A172 (cell line): ENCODE measurements at regions not wholly inside any gene's neighbourhood (a gene's known extent, or its start where the extent isn't known, plus 50 kb on each side); places are given as distances from the start of the nearest gene placed in this dataset.

Source experiments
- DNase-seq: peaks from one replicate; pipeline ENCODE4 v3.0.0-alpha.2; 2015; ENCODE audit warnings: low spot score

DNA sequence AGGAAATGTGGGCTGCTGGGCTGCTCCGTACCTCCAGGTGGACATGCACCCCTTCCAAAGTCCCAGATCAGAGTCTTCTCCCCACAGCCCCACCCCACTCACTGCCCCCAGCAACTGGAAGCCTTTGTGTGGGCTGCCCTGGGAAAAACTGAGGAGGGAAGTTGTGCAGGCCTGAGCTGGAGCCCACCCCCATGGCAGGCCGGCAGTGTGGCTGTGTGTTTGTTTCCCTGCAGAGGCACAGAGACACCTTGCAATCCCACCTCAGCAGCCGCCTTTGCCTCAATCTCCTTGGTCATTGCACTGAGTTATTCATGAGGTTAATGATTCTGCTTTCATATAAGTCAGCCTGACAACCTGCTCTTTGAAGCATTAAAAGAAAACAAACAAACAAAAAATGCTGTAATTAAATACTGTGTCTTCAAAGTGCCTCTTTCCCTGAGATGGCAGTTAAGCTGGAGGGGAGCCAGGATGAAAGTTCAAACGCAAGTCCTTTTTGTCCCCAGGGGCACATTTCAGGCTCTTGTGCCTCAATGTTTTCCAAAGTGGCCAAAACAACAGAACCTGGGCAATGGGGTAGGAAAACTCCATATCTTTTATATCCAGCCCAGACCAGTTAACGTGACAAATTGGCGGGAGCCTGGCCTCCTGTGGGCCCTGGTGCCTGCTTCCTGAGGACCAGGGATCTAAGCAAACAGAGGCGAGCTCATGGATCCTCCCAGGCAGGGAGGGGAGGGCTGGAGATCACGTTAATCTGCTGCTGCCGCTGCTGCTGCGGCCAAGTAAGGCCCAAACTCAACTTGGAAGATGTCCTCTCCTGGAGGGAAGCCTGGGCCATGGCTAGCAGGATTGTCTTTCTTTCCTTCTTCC lies 51.9 kb upstream of the TSPAN11 start:
- no peak for DNase-seq

DNA sequence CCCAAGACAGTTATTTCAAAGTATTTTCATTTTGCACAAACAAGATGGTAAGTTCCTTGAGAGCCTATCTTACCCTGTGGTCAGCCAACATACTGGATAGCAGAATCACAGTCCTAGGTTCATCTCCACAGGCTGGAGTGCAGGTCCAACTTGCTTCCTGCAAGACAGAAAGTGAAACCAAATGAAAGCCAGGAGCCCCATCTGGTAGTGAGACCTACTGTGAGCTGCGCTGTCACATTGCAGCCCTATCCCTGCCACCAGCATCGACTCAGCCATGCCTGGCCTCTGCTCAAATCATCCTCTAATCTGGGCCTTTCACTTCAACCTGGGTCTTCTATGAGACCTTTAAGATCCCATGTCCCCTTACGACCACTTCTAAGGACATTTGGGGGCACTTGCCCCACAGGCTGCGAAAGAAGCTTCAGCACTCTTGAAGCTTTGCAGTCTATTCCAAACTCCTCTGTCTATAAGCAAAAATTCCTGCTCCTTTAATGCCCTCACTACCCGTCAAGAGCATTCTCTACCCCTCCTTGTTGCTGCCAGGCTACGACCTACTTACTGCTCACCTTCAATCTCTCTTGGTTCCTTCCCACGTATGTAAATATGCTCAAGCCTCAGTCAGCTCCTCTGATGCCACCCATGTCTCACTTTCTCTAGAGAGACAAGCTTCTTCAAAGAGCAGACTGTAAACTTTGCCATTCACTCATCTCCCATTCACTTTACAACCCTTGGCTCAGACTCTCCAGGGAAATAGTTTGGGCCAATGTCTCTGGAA lies 55.9 kb upstream of the TSPAN11 start:
- no peak for DNase-seq

DNA sequence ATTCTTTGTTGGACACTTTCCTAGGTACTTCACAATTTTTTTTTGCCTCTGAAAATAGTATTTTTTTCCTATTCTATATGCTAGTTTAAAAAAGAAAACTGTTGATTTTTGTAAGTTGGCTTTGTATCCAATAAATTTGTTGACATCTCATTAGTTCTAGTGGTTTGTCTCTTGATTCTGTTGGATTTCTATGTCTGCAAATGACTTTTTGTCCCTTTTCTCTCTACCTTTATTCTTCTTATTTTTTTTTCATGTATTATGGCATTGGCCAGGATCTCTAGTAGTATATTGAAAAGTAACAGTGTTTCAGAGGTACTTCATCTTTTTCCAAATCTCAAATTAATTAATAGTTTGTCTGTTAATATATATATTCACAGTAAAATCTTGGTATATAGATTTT lies 59.1 kb upstream of the TSPAN11 start:
- DNase-seq: no peak

DNA sequence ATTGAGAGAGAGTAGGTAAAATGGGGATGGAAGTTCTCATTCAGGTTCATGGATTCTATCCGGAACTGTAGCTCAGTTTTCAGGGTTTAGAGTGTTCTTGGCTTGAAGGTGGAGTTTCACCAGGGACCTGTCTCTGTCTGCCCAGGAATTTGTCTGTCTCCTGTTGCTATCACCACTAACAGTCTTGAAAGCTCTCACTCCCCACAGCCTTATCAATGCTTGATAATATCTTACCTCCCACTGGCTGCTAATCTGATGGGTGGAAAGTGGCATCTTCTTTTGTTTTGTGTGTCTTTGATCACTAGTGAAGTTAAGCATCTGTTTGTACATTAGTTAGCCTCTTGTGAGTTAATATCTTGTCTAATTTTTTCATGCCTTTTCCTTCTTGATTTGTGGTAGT lies 60.3 kb upstream of the TSPAN11 start:
- DNase-seq: no peak

DNA sequence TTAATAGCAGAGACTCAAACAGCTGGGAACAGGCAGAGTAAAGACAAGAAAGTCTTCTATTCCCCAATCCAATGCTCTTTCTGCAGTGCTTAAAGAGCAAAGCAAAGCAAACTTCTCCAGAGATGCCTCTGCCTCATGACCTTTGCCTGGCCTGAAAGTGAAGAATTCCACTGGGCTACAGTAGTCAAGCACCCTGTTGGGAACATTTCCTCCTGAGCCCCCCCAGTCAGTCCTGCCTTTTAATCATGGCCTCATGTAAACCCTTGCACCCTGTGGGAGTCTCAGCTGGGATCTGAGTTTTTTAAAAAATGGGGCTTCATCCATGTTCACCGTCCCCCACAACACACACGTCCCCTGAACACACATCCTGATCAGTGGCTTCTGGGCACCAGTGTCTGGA lies 62.7 kb upstream of the TSPAN11 start:
- no peak for DNase-seq

DNA sequence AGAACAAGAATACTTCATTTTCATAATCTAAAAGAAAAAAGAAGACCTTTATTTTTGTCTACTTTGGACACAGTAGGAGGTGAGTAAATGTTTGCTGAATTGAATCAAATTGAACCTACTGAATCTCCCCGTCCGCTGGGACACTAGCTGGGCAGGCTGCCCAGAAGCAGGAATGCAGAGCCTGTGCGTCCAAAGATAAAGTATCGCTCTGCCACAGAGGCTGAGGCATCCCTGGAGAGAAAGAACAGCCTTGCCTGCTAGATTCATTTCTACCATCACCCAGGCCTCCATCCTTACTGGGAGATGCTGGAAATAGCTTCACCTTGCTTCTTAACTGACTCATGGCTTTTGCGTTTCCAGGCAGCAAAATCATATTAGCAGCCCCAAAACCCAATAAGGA lies 64.1 kb upstream of the TSPAN11 start:
- peak; percentile 46 for DNase-seq

DNA sequence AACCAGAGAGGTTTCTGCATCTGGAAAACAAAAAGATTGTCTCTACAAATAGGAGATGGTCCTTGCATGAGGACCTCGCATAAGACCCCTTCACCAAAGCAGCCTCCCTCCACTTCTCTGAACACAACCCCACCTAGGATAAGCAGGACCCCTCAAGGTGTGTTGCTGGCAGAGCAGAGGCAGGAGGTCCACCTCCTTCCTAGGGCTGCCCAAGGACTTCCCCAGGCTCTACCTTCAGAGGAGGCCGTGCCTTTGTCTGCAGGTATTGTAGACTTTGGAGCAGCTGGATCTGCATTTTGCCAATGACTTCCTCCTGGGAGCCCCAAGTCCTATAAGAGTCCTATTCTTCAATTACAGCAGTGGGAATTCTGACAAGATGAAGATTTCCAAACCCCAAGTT lies 67.3 kb upstream of the TSPAN11 start:
- no peak for DNase-seq

DNA sequence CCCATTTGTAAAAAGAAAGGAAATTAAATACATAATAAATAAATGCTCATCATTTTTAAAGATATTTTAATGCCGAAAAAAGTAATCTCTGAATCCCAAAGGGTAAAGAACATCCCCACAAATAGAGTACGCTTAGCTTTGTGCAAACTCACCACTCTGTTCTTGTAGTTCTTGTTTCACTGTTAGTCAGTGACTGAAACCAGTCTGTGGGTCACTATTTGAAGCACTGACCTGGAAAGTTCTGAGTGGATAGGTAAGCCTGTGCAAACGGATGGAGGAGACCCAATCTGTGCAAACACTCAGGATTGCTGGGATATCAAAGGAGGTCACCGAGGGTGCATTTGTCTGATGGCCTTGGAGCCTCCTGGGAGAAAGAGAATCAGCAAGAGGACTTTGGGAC lies 68.1 kb upstream of the TSPAN11 start:
- no peak for DNase-seq

DNA sequence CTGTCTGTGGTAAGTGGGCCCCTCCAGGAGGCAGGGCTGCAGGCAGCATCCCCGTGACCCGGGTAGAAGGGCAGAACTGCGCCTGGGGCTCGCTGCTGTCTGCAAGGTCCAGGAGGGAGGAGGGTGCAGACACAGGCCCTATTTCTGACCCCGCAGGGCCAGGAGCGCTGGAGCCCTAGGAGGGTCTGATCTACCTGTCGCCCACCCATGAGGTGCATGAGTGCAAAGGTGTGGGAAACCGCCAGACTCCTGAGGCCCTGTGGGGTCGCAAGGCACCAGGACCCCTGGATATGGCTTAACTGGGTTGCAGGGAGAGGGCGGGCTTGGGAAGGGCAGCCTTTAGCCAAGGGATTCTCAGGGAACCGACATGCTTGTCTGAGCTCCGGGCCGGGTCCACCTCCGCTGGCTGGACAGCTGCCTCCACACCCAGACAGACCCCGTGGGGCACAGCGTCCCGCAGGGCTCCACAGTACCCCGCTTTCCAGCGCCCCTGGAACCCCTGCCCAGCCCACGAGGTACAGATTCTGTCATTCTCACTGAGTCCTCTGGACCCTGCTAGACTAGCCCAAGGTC lies 72.9 kb upstream of the TSPAN11 start:
- DNase-seq: no peak

DNA sequence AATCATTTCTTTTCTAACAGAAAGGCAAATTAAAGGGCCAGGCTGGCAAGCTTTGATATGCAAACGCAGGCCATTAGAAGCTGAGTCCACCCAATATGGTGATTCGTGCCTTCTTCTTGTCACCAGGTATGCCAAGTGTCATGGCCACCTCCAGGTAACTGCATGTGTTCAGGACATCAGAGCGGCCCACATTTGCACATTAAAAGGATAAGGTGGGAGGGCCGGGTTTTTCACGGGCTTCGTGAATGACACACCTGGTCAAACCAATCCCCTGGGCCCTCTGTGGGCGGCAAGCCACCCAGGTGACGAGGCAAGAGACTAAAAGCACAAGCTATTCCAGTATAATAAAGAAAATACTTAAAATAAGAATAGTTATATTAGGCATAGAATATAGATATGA lies 75.9 kb upstream of the TSPAN11 start:
- no peak for DNase-seq

DNA sequence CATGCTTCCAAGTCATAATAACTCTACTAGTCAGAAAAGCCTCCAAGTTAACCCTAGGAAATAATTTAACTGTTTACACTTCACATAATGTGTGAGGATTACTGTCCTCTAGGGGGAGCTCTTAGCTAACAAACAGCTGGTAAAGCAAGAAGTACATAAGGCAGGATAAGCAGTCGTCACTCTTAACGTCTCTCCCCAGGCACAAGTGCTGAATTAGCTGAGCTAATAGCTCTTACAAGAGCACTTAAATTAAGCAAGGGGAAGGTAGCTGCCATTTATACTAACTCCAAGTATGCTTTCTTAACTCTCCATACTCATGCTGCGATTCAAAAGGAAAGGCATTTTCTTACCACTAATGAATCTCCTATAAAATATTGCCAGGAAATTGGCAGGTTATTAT lies 79.3 kb upstream of the TSPAN11 start:
- peak; percentile 57 for DNase-seq

DNA sequence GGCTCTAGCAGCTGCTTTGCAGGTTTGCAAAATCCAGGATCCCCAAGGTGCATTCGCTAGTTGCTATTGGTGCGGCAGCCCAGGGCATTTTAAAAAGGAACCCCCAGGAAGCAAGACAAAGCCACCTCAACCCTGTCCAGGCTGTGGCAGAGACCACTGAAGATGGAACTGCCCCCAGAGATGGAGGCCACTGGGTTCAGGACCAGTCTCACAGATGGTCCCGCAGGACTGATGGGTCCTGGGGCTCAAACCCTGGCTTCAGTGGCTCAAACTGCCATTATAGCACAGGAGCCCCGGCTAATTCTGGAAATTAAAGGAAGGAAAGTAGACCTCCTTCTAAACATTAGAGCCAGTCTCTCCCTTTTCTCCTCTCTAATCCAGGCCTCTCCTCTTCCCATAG lies 79.8 kb upstream of the TSPAN11 start:
- no peak for DNase-seq

DNA sequence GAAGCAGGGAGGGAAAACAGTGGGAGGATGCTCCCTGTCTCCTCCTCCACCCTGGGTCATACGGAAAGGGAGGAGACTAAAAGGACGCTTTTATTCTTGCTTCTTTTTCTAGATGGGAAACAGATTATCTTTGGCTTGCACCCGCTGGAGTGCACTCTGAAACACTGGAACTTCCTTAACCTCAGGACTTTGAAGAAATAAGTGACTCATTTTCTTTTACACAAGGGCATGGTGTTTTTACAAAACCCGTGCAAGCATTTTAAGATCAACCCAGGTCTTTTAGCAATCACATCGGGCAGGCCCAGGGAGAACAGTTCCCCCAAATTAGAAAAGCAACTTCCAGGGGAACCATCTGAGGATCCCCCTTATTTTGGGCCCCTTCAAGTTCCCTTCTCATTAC lies 80.9 kb upstream of the TSPAN11 start:
- no peak for DNase-seq

DNA sequence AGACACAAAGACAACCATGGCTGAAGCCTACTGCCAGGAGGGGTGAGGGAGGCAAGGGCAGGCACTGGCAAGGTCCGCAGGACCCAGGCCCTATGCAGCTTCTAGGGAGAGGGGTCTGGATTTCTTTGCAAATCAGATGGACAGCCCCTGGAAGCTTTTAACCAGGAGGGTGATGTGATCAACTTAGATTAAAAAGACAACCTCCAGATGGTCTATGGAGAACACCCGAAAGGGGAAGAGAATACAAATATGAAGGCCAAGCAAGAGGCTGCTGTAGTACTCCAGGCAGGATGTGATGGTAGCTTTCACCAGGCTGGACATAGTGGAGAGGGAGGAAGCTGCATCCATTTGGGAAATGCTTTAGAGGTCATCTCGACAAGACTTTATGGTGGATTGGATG lies 83.3 kb upstream of the TSPAN11 start:
- no peak for DNase-seq

DNA sequence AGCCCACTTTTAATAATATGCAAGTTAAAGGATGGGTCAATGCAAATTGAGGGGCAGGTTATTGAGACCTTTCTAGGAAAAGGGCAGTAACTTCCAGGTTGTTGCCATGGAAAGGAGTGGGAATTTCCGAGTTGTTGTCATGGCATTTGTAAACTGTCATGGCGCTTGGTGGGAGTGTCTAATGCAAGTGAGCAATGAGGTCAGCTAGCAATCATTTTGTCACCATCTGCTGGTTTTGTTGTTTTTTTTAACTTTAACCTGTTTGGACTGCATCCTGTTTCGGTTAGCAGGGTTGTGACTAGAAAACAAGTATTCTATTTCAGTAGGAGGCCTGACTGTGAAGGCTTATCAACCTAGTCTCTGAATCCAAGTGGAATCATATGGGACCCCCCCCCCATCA lies 85.8 kb upstream of the TSPAN11 start:
- DNase-seq: peak; percentile 9

DNA sequence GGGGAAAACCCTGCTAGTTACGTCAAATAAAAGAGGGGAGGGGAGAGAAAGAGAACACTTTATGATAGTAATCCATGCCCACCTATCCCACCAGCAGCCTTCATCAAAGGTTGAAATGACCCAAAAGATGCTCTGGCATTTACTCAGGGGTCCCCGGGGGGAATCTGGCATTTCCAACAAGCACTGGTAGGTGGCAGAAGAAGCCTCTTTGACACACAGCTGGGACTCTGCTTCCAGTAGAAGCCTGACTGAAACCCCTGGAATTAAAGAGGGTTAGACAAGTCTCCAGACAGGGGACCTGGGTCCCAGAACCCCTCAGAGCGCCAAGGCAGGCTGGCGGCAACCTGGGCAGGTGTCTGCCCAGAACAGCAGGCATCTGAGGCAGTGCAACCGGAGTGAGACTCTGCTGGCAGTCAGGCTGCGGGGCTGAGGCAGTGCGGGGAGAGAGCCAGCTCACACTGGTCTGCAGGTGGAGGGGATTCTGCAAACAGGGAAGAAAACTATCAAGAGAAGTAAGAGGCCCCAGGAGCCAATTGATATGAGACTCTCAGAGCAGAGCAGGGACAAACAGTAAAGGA lies 85.0 kb upstream of the CAPRIN2 start:
- DNase-seq: no peak

DNA sequence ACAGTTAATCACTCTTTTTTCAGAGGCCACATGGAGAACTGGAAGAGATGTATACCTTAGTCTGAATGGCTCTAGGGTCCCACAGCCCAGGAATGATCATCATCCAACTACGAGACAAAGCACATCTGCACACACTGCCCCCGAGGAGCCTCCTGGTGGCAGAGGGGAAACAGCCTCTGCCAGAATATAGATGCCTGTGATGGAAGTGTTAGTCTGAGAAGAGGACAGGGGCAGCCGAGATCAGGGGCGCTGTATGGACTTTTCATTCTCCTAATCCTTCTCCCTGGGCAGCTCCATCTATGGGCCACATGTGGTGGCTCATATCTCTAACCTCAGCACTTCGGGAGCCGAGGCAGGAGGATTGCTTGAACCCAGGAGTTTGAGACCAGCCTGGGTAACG lies 82.8 kb upstream of the CAPRIN2 start:
- DNase-seq: no peak

DNA sequence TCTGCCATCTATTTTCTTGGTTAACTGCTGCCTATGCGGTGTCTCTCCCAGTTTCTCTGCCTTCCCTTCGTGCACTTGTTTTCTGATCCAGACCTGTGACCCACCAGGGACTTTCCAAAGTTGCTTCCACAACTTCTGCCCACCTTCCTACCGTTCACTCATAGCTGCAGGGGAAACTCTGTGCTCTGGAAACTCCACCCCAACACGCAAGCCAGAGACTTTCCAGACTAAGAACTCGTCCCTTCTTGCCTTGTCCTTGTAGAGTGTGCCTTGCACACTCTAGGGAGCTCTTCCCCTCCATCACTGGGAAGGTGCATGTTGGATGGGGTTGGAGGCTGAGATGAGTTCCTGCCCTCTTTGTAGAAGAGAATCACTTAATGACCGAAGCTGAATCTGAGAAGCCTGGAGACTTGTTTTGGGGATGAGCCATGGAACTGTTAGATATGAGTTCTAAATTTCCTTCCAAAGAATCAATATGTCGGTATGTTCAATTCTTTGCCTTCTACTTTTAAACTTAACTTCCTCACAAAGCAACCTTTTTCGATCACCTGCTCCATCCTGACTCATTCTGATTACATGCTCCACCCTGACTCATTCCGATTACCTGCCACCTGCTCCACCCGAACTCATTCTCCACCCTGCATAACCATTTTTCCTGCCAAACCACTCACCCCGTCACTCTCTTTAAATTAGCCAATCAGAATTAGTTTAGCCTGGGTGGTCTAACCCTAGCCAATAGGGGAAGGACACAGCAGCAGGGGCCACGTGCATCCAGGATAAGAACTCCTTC lies 82.1 kb upstream of the CAPRIN2 start:
- no peak for DNase-seq

DNA sequence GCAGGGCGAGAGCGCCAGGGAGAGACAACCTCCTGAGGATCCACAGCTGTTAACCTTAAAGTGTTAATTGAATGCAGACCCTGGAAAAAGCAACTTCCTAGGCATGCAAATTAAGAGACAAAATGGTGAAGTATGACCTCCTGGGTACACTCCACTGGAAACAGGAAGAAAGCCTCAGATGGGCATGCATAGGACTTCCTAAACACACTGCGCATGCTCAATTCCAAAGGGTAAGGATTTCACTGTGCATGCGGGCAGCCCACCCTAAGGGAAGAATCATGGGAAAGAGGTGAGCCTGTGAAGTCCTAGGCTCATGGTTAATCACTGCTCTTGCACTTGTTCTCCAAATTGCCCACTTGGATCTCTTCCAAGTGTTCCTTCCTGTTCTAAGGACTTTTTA lies 80.5 kb upstream of the CAPRIN2 start:
- no peak for DNase-seq

DNA sequence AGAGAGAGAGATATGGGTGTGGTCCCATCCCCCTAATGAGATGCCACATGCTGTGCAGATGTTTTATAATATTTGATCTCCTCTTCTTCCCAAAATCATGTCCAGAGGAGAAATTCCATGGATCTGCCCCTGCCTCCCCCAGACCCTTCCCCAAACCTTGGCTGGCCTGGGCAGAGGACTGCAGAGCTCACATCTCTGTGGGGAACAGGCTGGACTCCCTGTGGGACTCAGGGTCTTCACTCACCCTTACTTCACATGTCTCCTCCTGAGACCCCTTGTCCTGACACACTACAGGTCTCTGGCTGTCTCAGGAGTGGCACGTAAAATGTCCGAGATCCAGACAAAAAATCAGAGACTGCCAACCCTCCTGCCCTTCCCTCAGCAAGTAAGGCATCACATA lies 76.0 kb upstream of the CAPRIN2 start:
- no peak for DNase-seq

DNA sequence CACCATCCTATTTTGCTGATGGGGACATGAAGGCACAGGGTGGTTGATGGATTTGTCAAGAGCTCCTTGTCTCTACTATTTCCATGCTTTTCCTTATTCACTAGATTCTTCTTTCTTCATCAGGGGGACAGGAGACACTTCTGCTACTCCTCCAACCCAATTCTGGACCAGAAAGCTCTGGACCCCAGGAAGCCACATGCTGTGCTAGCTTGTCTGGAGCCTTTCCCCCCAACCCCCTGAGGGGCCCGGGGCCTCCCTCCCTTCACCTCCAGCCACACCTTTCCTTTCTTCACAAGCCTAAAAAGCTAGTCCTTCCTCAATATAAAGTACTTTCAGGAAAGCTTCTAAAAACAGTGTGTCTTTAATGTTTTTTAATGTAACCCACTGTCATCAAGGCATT lies 75.1 kb upstream of the CAPRIN2 start:
- no peak for DNase-seq

DNA sequence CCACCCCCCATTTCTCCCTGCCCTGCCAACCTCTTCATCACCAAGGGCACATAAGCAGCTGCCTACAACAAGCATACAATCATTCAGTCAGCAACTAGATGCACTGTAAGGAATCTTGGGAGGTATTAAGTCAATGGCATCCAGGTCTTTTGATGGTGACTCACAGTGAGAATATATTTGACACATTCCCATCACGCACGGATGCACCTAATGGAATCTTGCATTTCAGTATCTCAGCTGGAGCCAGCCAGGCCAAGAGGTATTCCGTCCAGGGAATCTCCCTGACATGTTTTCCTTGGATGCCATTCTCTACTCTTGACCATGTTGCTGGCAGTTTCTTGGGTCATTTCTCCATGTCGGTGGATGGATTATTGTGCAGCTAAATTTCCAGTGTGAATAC lies 73.9 kb upstream of the CAPRIN2 start:
- DNase-seq: peak; percentile 12
